ENCODE measurements at regions not wholly inside any gene's neighbourhood (a gene's known extent, or its start where the extent isn't known, plus 50 kb on each side); places are given as distances from the start of the nearest gene placed in this dataset.

DNA sequence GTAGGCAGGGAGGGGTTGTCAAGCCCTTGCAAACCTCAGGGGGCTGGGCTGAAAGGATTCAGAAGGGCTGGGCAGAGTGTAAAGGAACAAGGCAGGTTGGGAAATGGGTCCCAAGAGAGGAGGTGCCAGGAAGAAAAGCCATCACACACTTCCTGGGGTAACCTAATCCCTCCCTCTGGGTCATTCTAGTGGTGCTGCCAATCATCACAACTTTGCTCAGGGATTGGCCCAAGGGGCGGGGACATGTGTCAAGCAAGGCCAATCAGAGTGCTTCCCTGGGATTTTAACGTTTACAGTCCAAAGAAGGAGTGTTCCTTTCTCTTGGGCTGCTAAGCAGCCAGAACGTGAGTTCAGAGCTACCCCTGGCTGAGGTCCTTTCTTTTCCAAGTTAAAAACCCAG, 57.1 kb upstream of the NPTX2 start (continued):
- TF ChIP-seq, protein P1, sequence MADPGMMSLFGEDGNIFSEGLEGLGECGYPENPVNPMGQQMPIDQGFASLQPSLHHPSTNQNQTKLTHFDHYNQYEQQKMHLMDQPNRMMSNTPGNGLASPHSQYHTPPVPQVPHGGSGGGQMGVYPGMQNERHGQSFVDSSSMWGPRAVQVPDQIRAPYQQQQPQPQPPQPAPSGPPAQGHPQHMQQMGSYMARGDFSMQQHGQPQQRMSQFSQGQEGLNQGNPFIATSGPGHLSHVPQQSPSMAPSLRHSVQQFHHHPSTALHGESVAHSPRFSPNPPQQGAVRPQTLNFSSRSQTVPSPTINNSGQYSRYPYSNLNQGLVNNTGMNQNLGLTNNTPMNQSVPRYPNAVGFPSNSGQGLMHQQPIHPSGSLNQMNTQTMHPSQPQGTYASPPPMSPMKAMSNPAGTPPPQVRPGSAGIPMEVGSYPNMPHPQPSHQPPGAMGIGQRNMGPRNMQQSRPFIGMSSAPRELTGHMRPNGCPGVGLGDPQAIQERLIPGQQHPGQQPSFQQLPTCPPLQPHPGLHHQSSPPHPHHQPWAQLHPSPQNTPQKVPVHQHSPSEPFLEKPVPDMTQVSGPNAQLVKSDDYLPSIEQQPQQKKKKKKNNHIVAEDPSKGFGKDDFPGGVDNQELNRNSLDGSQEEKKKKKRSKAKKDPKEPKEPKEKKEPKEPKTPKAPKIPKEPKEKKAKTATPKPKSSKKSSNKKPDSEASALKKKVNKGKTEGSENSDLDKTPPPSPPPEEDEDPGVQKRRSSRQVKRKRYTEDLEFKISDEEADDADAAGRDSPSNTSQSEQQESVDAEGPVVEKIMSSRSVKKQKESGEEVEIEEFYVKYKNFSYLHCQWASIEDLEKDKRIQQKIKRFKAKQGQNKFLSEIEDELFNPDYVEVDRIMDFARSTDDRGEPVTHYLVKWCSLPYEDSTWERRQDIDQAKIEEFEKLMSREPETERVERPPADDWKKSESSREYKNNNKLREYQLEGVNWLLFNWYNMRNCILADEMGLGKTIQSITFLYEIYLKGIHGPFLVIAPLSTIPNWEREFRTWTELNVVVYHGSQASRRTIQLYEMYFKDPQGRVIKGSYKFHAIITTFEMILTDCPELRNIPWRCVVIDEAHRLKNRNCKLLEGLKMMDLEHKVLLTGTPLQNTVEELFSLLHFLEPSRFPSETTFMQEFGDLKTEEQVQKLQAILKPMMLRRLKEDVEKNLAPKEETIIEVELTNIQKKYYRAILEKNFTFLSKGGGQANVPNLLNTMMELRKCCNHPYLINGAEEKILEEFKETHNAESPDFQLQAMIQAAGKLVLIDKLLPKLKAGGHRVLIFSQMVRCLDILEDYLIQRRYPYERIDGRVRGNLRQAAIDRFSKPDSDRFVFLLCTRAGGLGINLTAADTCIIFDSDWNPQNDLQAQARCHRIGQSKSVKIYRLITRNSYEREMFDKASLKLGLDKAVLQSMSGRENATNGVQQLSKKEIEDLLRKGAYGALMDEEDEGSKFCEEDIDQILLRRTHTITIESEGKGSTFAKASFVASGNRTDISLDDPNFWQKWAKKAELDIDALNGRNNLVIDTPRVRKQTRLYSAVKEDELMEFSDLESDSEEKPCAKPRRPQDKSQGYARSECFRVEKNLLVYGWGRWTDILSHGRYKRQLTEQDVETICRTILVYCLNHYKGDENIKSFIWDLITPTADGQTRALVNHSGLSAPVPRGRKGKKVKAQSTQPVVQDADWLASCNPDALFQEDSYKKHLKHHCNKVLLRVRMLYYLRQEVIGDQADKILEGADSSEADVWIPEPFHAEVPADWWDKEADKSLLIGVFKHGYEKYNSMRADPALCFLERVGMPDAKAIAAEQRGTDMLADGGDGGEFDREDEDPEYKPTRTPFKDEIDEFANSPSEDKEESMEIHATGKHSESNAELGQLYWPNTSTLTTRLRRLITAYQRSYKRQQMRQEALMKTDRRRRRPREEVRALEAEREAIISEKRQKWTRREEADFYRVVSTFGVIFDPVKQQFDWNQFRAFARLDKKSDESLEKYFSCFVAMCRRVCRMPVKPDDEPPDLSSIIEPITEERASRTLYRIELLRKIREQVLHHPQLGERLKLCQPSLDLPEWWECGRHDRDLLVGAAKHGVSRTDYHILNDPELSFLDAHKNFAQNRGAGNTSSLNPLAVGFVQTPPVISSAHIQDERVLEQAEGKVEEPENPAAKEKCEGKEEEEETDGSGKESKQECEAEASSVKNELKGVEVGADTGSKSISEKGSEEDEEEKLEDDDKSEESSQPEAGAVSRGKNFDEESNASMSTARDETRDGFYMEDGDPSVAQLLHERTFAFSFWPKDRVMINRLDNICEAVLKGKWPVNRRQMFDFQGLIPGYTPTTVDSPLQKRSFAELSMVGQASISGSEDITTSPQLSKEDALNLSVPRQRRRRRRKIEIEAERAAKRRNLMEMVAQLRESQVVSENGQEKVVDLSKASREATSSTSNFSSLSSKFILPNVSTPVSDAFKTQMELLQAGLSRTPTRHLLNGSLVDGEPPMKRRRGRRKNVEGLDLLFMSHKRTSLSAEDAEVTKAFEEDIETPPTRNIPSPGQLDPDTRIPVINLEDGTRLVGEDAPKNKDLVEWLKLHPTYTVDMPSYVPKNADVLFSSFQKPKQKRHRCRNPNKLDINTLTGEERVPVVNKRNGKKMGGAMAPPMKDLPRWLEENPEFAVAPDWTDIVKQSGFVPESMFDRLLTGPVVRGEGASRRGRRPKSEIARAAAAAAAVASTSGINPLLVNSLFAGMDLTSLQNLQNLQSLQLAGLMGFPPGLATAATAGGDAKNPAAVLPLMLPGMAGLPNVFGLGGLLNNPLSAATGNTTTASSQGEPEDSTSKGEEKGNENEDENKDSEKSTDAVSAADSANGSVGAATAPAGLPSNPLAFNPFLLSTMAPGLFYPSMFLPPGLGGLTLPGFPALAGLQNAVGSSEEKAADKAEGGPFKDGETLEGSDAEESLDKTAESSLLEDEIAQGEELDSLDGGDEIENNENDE (IDR thresholded peaks at IDR 0.05; ENCODE audit: insufficient replicate concordance, low read length), result no peak
- TF ChIP-seq EGR1 (IDR thresholded peaks at IDR 0.05; ENCODE audit: borderline replicate concordance, low read depth, low read length) (no peak), CHD2 (IDR thresholded peaks at IDR 0.05; ENCODE audit: low read length) (peak; percentile 74), SP1 (IDR thresholded peaks at IDR 0.05; ENCODE audit: low read depth, low read length) (peak; percentile 91), ASH2L (IDR thresholded peaks at IDR 0.05; ENCODE audit: low read length) (no peak), CBX5 (IDR thresholded peaks at IDR 0.05; ENCODE audit: low read depth, low read length) (no peak), EZH2 (IDR thresholded peaks at IDR 0.05; ENCODE audit: low read depth, low read length, severe bottlenecking) (no peak)
